ENCODE measurements at regions not wholly inside any gene's neighbourhood (a gene's known extent, or its start where the extent isn't known, plus 50 kb on each side); places are given as distances from the start of the nearest gene placed in this dataset.

DNA sequence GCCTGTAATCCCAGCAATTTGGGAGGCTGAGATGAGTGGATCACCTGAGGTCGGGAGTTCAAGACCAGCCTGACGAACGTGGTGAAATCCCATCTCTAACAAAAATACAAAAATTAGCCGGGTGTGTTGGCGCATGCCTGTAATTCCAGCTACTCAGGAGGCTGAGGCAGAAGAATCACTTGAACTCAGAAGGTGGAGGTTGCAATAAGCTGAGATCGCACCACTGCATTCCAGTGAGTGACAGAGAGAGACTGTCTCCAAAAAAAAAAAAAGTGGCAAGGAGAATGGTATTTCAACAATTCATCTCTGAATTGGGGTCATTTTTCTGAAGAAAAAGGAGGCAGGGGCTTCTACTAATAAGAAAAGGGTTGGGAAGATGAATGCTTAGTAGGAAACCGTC lies 111.5 kb upstream of the NHSL1 start:
- no peak overlapping the region for H3K27ac Mint-ChIP-seq
- H3K36me3 Mint-ChIP-seq (ENCODE audit: low read depth): no peaks in the 10 kb centered on the region
- H3K4me1 Mint-ChIP-seq: no peaks in the 10 kb centered on the region
- no peak overlapping the region for H3K4me3 Mint-ChIP-seq
- H3K27me3 Mint-ChIP-seq (ENCODE audit: low read depth): peaks cover 6% of the 10 kb centered on the region
- TF ChIP-seq, protein P1, sequence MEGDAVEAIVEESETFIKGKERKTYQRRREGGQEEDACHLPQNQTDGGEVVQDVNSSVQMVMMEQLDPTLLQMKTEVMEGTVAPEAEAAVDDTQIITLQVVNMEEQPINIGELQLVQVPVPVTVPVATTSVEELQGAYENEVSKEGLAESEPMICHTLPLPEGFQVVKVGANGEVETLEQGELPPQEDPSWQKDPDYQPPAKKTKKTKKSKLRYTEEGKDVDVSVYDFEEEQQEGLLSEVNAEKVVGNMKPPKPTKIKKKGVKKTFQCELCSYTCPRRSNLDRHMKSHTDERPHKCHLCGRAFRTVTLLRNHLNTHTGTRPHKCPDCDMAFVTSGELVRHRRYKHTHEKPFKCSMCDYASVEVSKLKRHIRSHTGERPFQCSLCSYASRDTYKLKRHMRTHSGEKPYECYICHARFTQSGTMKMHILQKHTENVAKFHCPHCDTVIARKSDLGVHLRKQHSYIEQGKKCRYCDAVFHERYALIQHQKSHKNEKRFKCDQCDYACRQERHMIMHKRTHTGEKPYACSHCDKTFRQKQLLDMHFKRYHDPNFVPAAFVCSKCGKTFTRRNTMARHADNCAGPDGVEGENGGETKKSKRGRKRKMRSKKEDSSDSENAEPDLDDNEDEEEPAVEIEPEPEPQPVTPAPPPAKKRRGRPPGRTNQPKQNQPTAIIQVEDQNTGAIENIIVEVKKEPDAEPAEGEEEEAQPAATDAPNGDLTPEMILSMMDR (IDR thresholded peaks at IDR 0.05; ENCODE audit: unreplicated experiment in 3 of 3): no peak
- no peaks in the 10 kb centered on the region for H3K9me3 Mint-ChIP-seq

DNA sequence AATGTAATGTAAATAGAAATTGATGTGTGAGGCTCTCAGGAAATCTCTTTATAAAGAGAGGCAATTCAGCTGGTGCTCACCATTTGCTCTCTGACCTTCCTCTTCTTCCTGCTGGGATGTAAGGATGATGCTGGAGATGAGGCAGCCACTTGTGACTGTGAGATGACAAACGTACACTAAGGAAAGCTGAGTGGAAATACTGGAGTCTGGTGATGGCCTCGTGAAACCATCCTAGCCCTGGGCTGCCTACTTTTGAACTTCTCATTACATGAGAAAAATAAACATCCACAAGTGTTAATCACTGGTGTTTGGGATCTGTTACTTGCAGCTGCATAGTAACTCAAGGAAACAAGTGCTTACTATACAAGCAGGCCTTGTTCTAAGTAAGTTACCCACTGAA lies 114.9 kb upstream of the NHSL1 start:
- H3K4me3 Mint-ChIP-seq: no peak overlapping the region
- H3K27me3 Mint-ChIP-seq (ENCODE audit: low read depth): no peaks in the 10 kb centered on the region
- no peaks in the 10 kb centered on the region for H3K4me1 Mint-ChIP-seq
- H3K27ac Mint-ChIP-seq: no peak overlapping the region
- no peaks in the 10 kb centered on the region for H3K9me3 Mint-ChIP-seq
- H3K36me3 Mint-ChIP-seq (ENCODE audit: low read depth): no peaks in the 10 kb centered on the region
- TF ChIP-seq, protein P1 (IDR thresholded peaks at IDR 0.05; ENCODE audit: unreplicated experiment in 3 of 3): no peak

DNA sequence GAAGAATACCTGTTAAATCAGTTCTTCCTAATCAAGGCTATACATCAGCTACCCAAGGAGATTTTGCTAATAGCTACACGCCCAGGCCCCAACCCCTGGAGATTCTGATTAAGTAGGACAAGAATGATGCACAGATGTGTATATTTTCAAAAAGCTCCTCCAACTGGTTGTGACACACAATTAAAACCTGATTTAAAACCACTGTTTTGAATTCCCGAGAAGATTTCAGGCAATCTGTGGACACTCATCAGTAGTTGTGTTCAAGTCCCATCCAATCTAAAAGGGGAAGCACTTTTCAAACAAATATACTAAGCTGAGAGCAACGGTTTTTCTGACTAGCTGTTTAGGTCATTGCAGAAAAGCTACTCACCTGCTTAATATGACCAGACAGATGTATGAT lies 118.9 kb upstream of the NHSL1 start:
- H3K4me1 Mint-ChIP-seq: no peaks in the 10 kb centered on the region
- no peaks in the 10 kb centered on the region for H3K27me3 Mint-ChIP-seq (ENCODE audit: low read depth)
- H3K27ac Mint-ChIP-seq: no peak overlapping the region
- TF ChIP-seq, protein P1 (IDR thresholded peaks at IDR 0.05; ENCODE audit: unreplicated experiment in 3 of 3): no peak
- no peaks in the 10 kb centered on the region for H3K9me3 Mint-ChIP-seq
- no peak overlapping the region for H3K4me3 Mint-ChIP-seq
- no peaks in the 10 kb centered on the region for H3K36me3 Mint-ChIP-seq (ENCODE audit: low read depth)

DNA sequence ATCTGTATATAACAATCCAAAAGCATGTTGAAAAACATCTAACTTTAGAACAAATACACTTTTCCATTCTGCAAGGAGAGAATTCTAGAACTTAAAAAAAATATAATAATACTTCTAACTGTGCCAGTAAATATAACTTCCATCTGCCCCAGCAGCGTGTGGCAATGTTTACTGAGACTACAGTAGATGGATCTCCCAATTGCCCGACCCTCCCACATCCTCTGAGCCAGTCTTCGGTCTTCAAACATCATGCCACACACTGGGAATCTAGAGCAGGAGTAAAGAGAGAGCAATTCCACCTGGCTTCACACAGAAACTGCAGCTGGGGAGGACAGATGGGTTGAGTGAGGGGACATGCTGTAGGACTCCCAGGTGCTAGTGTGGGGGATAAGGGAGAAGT lies 121.3 kb upstream of the NHSL1 start:
- no peaks in the 10 kb centered on the region for H3K36me3 Mint-ChIP-seq (ENCODE audit: low read depth)
- H3K9me3 Mint-ChIP-seq: no peaks in the 10 kb centered on the region
- no peaks in the 10 kb centered on the region for H3K4me1 Mint-ChIP-seq
- TF ChIP-seq, protein P1 (IDR thresholded peaks at IDR 0.05; ENCODE audit: unreplicated experiment in 3 of 3): no peak
- no peak overlapping the region for H3K27ac Mint-ChIP-seq
- no peaks in the 10 kb centered on the region for H3K27me3 Mint-ChIP-seq (ENCODE audit: low read depth)
- no peak overlapping the region for H3K4me3 Mint-ChIP-seq

DNA sequence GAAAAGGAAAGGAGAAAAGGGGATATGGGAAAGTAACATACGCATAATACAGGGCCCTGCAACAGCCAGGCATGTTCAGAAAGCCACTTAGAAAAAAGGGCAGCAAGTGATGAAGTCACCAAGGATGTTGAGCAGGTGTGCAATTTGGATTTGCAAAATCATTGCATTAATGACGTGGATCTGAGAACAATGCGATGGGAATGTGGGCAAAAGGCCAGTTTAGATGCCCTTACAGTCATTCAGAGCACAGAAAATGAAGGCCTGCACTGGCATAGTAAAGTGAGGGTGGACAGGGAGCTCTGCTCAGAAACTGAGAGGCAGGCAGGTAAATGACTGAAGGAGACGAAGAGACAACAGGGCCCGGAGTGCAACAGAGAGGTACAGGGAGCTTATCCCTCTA lies 123.7 kb upstream of the NHSL1 start:
- TF ChIP-seq, protein P1 (IDR thresholded peaks at IDR 0.05; ENCODE audit: unreplicated experiment in 3 of 3): no peak
- H3K36me3 Mint-ChIP-seq (ENCODE audit: low read depth): no peaks in the 10 kb centered on the region
- H3K27me3 Mint-ChIP-seq (ENCODE audit: low read depth): no peaks in the 10 kb centered on the region
- no peak overlapping the region for H3K27ac Mint-ChIP-seq
- no peak overlapping the region for H3K4me3 Mint-ChIP-seq
- H3K9me3 Mint-ChIP-seq: no peaks in the 10 kb centered on the region
- no peaks in the 10 kb centered on the region for H3K4me1 Mint-ChIP-seq

DNA sequence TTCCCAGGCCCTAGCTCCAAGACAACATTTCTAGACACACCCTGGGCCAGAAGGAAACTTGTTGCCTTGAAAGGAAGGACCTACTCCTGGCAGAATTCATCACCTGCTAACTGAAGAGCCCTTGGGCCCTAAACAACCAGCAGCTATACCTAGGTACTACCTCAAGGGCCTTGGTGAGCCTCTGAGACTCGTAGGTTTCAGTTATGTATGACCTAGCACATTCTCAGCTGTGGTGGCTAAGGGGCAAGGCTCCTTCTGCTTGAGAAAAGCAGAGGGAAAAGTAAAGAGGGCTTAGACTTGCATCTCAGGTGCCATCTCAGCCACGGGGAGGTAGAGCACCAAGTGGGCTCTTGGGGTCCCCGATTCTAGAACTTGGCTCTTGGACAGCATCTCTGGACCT lies 132.3 kb upstream of the NHSL1 start:
- TF ChIP-seq, protein P1 (IDR thresholded peaks at IDR 0.05; ENCODE audit: unreplicated experiment in 3 of 3): no peak
- Mint-ChIP-seq H3K27ac (no peak overlapping the region), H3K36me3 (ENCODE audit: low read depth) (no peaks in the 10 kb centered on the region), H3K27me3 (ENCODE audit: low read depth) (no peaks in the 10 kb centered on the region), H3K4me3 (no peak overlapping the region), H3K4me1 (no peaks in the 10 kb centered on the region), H3K9me3 (no peaks in the 10 kb centered on the region)

All from nephron (organoid).